Hepatocyte (in vitro differentiated cells): ENCODE measurements at regions not wholly inside any gene's neighbourhood (a gene's known extent, or its start where the extent isn't known, plus 50 kb on each side); places are given as distances from the start of the nearest gene placed in this dataset.
A peak's percentile ranks its signal among the peaks of the same experiment; 100 is the strongest.

Source experiments
- DNase-seq: peaks from one replicate; pipeline ENCODE4 v3.0.0-alpha.2; 2016; ENCODE audit warnings: low spot score
- H2AFZ ChIP-seq: fragments of 200-600 bp; sonication (generic); 2 replicates; pipeline ENCODE4 v1.6.0; 2016; ENCODE audit warnings: antibody characterized with exemption, mild to moderate bottlenecking
- H3K27ac ChIP-seq: fragments of 200-600 bp; sonication (generic); 2 replicates; pipeline ENCODE4 v1.5.1; 2016; ENCODE audit warnings: mild to moderate bottlenecking
- H3K27me3 ChIP-seq: fragments of 200-600 bp; sonication (generic); 2 replicates; pipeline ENCODE4 v1.6.1; 2016
- H3K36me3 ChIP-seq: fragments of 200-600 bp; sonication (generic); replicated peaks from 2 replicates; pipeline ENCODE4 v1.5.1; 2016; ENCODE audit warnings: low read depth; ENCODE audit not compliant: insufficient read depth
- H3K4me1 ChIP-seq: fragments of 200-600 bp; sonication (generic); 2 replicates; pipeline ENCODE4 v1.5.1; 2016; ENCODE audit warnings: mild to moderate bottlenecking, moderate library complexity; ENCODE audit not compliant: insufficient read depth
- H3K4me2 ChIP-seq: fragments of 200-600 bp; sonication (generic); 2 replicates; pipeline ENCODE4 v1.6.0; 2016
- H3K4me3 ChIP-seq: fragments of 200-600 bp; sonication (generic); 2 replicates; pipeline ENCODE4 v1.5.1; 2016; ENCODE audit warnings: mild to moderate bottlenecking
- H3K79me2 ChIP-seq: fragments of 200-600 bp; sonication (generic); 2 replicates; pipeline ENCODE4 v1.6.0; 2017; ENCODE audit warnings: mild to moderate bottlenecking
- H3K9me2 ChIP-seq: fragments of 200-600 bp; sonication (generic); replicated peaks from 2 replicates; pipeline ENCODE4 v1.6.0; 2017; ENCODE audit warnings: mild to moderate bottlenecking; ENCODE audit not compliant: insufficient read depth
- H3K9me3 ChIP-seq: fragments of 200-600 bp; sonication (generic); 2 replicates; pipeline ENCODE4 v1.5.1; 2016; ENCODE audit warnings: low read depth, mild to moderate bottlenecking
- H4K20me1 ChIP-seq: fragments of 200-600 bp; sonication (generic); 2 replicates; pipeline ENCODE4 v1.6.0; 2016; ENCODE audit warnings: mild to moderate bottlenecking; ENCODE audit not compliant: insufficient read depth, poor library complexity, severe bottlenecking
- CTCF ChIP-seq: fragments of 200-600 bp; sonication (generic); IDR thresholded peaks from 2 replicates; pipeline ENCODE4 v1.5.1; 2016; ENCODE audit warnings: antibody characterized with exemption, mild to moderate bottlenecking; ENCODE audit not compliant: poor library complexity
- EZH2 ChIP-seq: fragments of 200-600 bp; sonication (generic); IDR thresholded peaks from 2 replicates; pipeline ENCODE4 v1.6.1; 2016; ENCODE audit warnings: antibody characterized with exemption, mild to moderate bottlenecking, borderline replicate concordance
- EZH2phosphoT487 ChIP-seq: fragments of 200-600 bp; sonication (generic); IDR thresholded peaks from one replicate; pipeline ENCODE4 v1.6.1; 2018; ENCODE audit warnings: antibody characterized with exemption, mild to moderate bottlenecking, low read depth, moderate library complexity; ENCODE audit not compliant: unreplicated experiment, severe bottlenecking
- WGBS: methylation state at CpG from one replicate; pipeline ENCODE4 v1.1.6; 2016; ENCODE audit warnings: low lambda C conversion rate; ENCODE audit errors: missing lambda C conversion rate; 5-methylcytosine and 5-hydroxymethylcytosine counted together

- DNase-seq: peak; percentile 84
- H3K4me3 ChIP-seq: no peak overlapping the region
- TF ChIP-seq EZH2phosphoT487: no peak
- TF ChIP-seq CTCF: no peak
- no peak for TF ChIP-seq EZH2
- H4K20me1 ChIP-seq: no peaks in the 10 kb centered on the region
- 10% methylated on average over 15 of the region's 15 CpGs for WGBS
- peak overlapping the region; percentile 46 for H3K27ac ChIP-seq
- H2AFZ ChIP-seq: peak overlapping the region; percentile 1
- no peaks in the 10 kb centered on the region for H3K9me2 ChIP-seq
- H3K4me1 ChIP-seq: peaks cover 23% of the 10 kb centered on the region
- peak overlapping the region; percentile 22 for H3K4me2 ChIP-seq
- H3K36me3 ChIP-seq: no peaks in the 10 kb centered on the region
- no peaks in the 10 kb centered on the region for H3K79me2 ChIP-seq
- H3K9me3 ChIP-seq: no peaks in the 10 kb centered on the region
- H3K27me3 ChIP-seq: no peaks in the 10 kb centered on the region
Observed at GRCh38 chr9:96169484-96169883, 132.5 kb downstream of the HSD17B3 start.

- Histone ChIP-seq H3K79me2 (no peaks in the 10 kb centered on the region), H3K4me2 (peak overlapping the region; percentile 22), H3K27me3 (no peaks in the 10 kb centered on the region), H3K9me3 (no peaks in the 10 kb centered on the region), H4K20me1 (no peaks in the 10 kb centered on the region), H3K4me3 (no peak overlapping the region), H3K4me1 (peaks cover 23% of the 10 kb centered on the region), H2AFZ (no peak overlapping the region), H3K9me2 (no peaks in the 10 kb centered on the region), H3K27ac (peak overlapping the region; percentile 46), H3K36me3 (no peaks in the 10 kb centered on the region)
- DNase-seq: no peak
- WGBS: 82% methylated on average over 10 of the region's 10 CpGs
- TF ChIP-seq CTCF (no peak), EZH2 (no peak), EZH2phosphoT487 (no peak)
Observed at GRCh38 chr9:96168882-96169281, 133.1 kb downstream of the HSD17B3 start.

- Histone ChIP-seq H4K20me1 (no peaks in the 10 kb centered on the region), H3K9me2 (no peaks in the 10 kb centered on the region), H3K4me2 (no peak overlapping the region), H3K27ac (no peak overlapping the region), H3K79me2 (no peaks in the 10 kb centered on the region), H3K27me3 (no peaks in the 10 kb centered on the region), H2AFZ (no peak overlapping the region), H3K9me3 (no peaks in the 10 kb centered on the region), H3K36me3 (no peaks in the 10 kb centered on the region), H3K4me1 (peaks cover 18% of the 10 kb centered on the region), H3K4me3 (no peak overlapping the region)
- DNase-seq: no peak
- TF ChIP-seq EZH2: no peak
- no peak for TF ChIP-seq EZH2phosphoT487
- WGBS: 99% methylated on average over 13 of the region's 15 CpGs
Observed at GRCh38 chr9:96167011-96167410, 135.0 kb downstream of the HSD17B3 start.

GRCh38 chr9:96164268-96164683 lies 137.7 kb downstream of the HSD17B3 start:
- Histone ChIP-seq H2AFZ (no peak overlapping the region), H3K9me3 (no peaks in the 10 kb centered on the region), H3K4me2 (no peak overlapping the region), H3K4me1 (peaks cover 5% of the 10 kb centered on the region), H3K36me3 (no peaks in the 10 kb centered on the region), H3K4me3 (no peak overlapping the region), H3K9me2 (no peaks in the 10 kb centered on the region), H3K27me3 (no peaks in the 10 kb centered on the region), H3K27ac (no peak overlapping the region), H3K79me2 (no peaks in the 10 kb centered on the region), H4K20me1 (no peaks in the 10 kb centered on the region)
- no peak for TF ChIP-seq CTCF
- no peak for TF ChIP-seq EZH2
- no peak for TF ChIP-seq EZH2phosphoT487
- WGBS: 90% methylated on average over 11 of the region's 11 CpGs
- DNase-seq: no peak
